Prostate gland (tissue), 2 donors: ENCODE measurements at regions not wholly inside any gene's neighbourhood (a gene's known extent, or its start where the extent isn't known, plus 50 kb on each side); places are given as distances from the start of the nearest gene placed in this dataset.

Experiments used
- CTCF ChIP-seq, 4 experiments: fragments of 200-600 bp in 2 of 4; fragments of 450-650 bp in 2 of 4; sonication (generic) in 2 of 4; IDR thresholded peaks; 1 replicate in 3 of 4; 2 replicates in 1 of 4; pipeline ENCODE4 v1.5.1; 2016 to 2019; ENCODE audit warnings: antibody characterized with exemption in 4 of 4, mild to moderate bottlenecking in 2 of 4, moderate library complexity in 2 of 4
- POLR2A ChIP-seq: fragments of 450-650 bp; IDR thresholded peaks from one replicate; pipeline ENCODE4 v1.6.1; 2016; ENCODE audit warnings: antibody characterized with exemption, mild to moderate bottlenecking
- POLR2AphosphoS5 ChIP-seq: sonication (generic); formaldehyde crosslinking; IDR thresholded peaks from one replicate; pipeline ENCODE4 v1.6.1; 2017; ENCODE audit warnings: antibody characterized with exemption

DNA sequence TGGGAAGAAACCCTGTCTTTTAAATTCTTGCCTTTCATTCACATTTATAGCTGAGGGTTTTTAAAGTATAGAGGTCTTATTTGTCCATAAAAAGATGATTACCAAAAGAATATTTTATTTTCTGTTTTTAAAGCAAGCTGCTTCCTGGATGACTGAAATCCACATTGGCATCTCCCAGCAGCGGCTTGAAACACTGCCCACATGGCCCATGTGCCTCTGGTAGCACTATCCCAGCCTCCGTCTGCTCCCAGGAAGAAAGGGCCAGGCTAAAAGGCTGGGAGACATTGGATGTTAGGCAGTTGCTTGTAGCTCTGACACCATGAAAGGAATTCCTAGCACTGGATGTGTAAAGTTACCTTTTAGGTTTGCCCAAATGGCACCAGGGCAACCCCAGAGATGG lies 169.9 kb upstream of the CACNA1E start:
- no peak for TF ChIP-seq CTCF (IDR thresholded peaks at IDR 0.05)
- no peak for TF ChIP-seq POLR2A
- TF ChIP-seq POLR2AphosphoS5, result no peak
